ENCODE measurements at regions not wholly inside any gene's neighbourhood (a gene's known extent, or its start where the extent isn't known, plus 50 kb on each side); places are given as distances from the start of the nearest gene placed in this dataset.

DNA sequence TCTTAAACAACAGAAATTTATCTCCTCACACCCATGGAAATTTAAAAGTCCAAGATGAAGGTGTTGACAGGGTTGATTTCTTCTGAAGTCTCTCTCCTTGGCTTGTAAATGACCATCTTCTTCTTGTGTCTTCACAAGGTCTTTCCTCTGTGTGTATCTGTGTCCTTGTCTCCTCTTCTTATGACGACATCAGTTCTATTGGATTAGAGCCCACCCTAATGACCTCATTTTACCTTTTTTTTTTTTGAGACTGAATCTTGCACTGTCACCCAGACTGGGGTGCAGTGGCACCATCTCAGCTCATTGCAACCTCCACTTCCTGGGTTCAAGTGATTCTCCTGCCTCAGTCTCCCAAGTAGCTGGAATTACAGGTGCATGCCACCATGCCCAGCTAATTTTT lies 429.0 kb upstream of the CDH5 start:
- no peak for DNase-seq

DNA sequence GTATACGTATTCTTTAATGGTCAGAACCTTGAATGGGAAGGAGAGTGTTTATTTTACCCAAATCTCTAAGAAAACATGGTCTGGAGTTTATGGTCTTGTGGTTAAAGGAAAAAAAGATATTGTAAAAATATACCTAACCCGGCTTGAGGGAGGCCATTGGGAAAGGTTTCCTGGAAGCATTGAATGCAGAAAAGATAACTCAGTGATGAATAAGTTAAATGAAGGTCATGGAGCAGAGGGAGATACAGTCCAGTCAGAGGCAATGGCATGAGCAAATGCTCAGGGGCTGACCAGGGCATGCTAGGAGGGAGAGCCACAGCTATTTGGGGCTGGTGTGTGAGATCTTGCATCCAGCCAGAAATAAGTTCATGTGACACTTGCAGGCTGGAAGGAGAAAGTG lies 430.4 kb upstream of the CDH5 start:
- DNase-seq: no peak

DNA sequence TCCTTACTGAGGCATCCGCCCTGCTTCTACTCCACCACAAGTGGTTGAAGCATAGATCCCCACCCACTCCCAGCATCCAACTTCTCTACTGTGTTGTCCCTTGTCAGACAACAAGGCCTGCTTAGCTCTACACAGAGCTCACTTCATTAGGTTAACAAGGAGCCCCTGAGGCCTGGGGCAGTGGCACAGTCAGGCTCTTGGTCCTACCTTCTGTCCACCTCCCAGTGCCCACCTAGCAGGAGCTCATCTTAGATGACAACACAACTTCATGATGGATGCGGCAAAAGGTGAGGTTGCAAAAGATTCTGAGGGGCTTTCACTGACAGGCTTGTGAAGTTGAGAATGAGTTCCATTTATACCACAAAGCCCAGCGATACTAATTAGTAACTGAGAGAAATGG lies 432.0 kb upstream of the CDH5 start:
- DNase-seq: no peak

DNA sequence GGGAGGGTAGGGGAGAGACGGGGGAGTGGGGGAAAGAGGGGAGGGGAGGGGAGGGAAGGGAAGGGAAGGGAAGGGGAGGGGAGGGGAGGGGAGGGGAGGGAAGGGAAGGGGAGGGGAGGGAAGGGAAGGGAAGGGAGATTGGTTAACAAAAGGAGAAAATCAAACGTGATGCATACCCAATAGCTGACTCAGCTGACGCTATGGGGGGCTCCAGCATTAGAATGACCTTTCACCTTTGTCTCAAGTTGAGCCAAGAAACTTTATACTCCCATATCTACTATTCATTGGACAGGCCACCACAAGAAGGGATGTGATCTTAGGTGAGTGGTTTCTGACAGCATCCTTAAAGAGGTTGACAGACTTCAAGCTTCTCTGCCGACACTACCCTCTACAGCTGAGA lies 432.8 kb upstream of the CDH5 start:
- no peak for DNase-seq

DNA sequence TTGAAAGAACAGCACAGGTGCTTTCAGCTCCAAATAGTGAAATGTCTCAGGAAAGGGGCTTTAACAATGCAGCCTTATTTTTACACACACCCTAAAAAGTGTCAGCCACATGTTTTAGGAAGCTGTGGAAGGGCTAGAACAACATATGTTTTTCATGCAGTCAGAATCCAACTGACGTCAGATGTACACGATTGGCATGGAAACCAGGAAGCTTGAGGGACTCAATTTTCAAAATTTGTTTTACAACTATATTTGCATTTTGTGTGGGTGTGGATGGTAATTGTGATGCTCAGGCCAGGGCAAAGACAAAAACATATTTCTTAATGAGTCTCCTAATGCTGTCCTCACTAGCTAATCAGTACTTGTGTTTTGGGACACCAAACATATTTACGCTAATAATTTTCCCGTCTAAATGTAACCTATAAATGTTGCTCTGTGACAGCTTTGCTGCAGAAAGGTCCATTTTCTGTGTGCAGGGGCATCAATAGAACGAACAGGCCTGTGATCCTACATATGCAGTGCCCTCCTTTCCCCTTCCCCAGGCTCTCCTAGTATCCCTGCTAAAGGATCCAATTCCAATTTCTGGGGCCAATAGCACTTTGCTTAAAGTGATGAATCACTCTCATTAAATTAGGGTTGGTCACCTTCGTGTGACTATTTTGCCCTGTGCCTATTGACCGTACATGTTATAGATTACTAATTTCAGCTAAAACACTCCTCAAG lies 434.0 kb upstream of the CDH5 start:
- DNase-seq: no peak

DNA sequence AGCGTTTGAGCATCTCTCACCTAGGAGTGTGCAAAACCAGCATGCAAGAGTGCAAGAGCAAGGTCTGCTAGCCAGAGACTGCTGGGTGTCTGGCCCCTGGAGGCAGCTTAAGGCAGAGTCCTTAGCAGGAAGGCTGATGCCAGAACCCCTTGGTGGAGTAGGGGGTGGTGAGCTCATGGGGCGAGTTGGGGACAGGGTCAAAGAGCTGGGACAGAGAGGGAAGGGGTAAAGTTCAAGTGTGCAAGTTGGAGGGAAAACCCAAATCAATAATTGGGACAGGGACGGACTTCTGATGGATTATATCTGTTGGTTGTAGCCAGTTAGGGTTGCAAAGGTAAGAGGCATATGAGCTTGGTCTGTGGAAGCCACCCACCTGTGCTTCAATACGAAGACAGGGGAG lies 443.6 kb upstream of the CDH5 start:
- no peak for DNase-seq

DNA sequence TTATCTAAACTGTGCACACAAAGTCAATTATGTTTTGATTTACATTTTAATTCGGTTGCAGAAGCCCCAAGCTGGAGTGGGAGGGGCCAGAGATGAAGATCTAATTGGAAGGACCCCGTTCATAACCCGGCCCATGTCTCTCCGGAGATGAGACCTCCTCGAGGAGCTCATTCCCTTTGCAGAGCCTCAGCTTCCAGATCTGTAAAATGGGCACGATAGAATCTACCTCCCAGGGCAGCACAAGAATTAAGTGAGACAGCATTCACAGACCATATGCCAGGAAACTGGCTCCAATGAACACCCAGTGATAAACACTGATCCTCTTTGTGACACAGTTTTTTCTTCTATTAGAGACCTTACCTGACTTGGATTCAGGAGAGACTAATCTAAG lies 446.5 kb upstream of the CDH5 start:
- no peak for DNase-seq

DNA sequence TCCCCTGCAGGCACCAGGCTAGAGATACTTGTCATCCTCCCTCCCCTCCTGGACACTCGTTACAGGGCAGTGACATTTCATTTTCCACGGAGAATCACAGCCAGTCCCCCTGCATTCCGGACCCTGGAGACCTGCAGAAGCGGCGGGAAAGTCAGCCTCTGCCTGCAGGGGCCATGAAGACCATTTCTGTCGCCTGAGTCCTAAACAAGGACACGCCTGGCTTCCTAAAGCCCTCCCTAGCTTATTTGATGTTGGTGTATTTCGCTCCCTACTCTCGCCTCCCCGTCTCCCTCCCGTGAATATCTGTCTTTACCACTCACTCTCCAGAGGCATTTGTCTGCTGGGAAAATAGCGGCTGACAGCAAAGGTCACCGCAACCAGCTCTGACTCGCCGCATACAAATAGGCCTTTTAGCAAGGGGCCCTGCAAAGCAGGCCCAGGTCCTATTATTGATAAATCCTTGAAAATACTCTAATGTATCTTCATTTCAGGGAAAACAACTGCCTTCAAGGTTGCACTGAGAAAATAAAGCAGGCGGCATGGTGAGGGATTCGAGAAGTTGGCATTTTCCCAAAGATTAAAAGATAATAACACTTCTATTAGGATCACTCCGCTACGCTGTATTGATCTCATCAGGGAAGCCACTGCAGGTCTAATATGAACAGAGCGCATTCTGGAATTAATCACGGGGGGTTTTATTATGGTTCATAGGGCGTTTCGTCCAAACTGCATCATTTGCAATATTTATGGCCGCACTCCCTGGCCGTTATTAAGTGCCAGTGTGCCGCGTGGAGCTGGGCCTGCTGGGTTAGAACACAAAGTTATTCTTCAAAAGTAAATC lies 447.1 kb upstream of the CDH5 start:
- no peak for DNase-seq

DNA sequence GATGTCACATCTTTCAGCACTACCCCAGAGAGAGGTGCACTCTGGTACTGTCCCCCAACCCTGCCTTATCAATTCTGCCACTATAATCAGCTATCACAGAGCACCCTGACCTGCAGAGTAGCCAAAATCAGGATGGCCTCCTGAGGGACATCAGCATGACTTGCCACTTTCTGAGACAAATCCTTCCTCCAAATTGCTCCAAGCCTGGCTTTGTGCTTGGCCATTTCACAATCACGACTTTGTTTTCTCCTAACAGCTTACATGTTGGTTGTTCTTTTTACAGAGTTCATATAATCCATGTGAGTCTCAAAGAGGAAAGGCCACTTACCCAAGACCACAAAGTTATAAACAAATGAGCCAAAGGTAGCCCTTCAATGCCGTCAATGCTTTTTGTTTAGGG lies 449.0 kb upstream of the CDH5 start:
- no peak for DNase-seq

DNA sequence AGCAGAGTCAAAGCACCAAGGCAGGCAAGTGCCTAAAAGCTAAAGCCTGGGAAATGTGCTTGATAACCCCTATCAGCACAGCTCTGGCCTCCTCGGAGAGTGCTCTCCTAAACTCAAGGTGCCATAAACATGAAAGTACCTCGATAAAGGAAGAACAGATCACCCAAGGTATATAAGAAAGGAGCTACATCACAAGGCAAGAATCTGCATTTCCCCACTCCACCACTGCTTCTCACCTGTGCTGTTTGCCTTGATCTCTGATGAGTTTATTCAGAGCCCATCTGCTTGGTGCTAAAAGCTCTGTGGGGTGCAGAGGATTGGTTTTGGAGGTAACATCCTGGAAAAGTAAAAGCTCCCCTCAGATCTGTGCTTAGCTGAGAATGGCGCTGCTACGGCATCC lies 449.5 kb upstream of the CDH5 start:
- DNase-seq: no peak

DNA sequence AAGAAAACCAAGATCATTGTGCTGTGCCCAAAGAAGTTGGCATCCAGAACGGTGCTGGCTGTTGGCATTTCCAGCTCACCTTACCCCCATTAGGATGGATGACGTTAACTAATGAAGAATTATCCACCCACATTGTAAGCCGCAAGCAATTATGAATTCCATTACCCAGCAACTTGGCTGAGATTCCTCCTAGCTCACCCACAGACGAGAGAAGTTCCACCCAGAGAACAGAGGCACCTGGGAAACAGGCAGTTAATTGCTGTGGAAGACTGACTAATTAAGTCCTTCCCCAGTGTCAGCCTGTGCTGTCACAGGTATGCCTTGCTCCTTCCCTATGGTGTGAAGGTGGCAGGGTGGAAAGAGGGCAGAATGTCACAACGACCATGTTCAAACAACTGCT lies 456.2 kb upstream of the CDH5 start:
- DNase-seq: no peak

DNA sequence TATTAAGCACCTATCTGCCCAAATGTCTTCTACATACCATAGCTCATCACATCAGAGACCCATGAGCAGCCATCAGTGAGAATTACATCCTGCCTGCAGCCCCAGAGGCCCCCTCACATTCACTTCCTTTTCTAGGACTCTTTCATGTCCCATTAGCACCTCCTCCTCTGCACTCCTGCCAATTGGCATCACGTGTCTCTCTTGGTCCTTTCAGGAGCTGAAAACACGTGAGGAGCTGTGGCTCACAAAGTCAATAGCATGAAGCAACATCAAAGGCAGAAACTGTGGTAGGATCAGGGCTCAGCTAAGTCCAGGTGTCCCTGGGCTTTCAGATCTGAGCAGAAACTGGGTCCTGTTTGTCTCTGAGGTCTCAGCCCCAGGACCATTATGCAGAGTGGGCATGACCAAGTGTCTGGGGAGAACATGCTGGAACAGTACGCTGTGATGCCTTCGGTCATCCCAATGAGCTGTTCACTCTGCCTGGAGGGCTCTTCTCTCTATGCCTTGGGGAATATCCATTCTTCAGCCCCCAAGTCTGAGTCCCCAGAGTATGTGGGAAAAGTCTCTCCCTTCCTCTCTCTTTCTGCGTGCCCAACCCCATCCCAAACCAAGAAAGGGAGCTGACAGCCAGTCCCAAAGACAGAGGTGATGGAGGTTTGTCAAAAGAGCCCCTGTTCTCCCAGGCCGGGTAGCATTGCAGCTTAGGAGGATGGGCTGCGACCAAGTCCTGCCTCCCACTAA lies 457.0 kb upstream of the CDH5 start:
- DNase-seq: no peak

DNA sequence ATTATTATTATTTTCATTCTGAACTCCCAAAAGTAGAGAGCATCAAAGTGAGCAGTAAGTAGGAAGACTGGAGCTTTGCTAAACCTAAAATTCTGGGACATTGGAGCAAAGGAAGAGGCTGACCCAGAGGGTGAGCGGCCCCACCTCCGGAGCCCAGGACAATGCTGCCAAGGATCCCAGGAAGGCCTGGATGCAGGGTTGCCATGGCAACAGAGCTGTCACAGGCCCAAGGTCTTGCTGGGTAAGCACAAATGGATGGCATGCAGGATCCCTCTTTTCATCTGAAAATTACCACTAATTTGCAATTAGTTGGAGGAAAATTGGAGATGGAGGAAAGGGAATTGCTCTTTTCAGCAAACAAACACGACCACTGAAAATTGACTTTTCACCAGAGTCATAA lies 457.9 kb upstream of the CDH5 start:
- no peak for DNase-seq

DNA sequence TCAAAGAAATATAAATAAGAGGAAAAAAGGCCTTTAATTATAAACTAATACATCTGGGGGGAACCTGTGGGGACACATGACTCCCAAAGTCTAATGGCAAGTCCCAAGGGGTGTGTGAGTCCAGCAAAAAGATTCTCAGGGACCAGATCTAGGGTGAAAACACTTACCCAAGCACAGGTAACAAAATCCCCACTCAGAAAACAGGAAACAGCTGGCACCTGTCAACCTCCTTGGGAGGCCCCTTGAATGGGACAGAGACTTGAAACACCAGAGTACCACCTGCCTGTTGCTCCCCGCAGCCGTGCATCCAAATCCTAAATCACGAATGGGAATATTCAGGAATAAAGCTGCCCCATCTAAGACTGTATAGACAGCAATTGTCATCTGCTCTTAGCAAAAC lies 461.2 kb upstream of the CDH5 start:
- DNase-seq: no peak

DNA sequence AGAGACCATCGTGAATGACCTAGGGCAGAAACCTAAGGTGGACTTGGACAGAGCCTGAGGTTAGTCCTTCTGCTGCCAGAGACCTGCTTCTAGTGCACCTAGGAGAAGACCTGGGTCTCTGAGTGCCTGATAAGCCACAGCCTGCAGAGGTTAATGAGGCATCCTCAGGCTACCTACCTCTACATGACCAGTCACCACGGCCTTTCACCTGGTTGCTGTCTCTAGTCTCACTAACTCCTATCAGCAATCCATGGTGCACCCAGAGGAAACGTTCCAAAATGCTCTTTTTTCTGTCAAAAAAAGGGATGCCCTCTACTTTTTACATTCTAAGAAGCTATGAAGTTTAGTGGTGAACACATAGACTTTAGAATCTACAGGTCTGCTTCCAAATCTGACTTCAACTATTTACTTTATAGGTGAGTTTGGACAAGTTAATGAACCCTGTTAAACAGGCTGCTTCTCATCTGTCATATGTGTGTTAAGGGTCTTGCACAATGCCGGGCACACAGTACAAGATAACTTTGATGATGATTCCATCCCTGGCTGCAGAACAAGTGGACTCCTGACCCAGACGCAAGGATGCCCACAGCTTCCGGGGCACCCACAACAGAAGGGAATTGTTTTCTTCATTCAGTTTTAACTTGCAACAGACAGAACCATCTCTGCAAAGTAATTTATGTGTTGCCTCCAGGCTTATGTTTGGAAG lies 469.9 kb upstream of the CDH5 start:
- DNase-seq: no peak

DNA sequence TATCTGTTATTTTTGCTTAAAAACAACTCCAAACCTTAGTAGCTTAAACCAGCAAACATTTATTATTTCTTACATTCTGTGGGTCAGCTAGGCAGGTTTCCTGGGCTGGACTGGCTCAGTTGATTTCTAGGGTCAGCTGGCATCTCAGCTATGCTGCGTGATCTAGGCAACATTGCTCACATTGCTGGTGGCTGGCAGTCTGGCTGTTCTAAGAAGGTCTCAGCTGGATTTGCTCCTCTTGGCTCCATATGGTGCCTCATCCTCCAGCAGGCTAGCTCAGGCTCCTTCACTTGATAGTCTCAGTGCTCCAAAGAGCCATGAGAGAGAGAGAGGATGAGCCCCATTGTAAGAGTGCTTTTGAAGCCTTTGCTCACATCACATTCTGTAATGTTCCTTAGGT lies 470.6 kb upstream of the CDH5 start:
- DNase-seq: no peak

DNA sequence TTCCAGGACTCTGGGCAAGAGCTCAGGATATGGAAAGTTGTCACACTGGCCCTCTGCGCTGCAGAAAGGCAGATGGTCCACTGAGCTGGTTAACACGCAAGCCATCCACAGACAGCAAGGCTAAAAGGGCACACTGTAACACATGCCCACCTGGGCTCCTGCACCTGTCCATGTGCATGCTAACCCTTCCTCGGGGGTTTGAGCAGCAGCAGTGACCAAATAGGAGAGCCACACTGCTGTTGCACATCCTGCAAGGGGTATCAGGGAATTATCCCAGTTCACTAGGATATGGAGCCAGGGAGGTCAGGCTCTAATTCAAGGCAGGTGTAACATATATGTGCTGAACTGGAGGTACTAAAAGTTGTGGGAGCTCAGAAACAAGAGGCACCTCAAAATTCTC lies 471.0 kb upstream of the CDH5 start:
- DNase-seq: no peak

DNA sequence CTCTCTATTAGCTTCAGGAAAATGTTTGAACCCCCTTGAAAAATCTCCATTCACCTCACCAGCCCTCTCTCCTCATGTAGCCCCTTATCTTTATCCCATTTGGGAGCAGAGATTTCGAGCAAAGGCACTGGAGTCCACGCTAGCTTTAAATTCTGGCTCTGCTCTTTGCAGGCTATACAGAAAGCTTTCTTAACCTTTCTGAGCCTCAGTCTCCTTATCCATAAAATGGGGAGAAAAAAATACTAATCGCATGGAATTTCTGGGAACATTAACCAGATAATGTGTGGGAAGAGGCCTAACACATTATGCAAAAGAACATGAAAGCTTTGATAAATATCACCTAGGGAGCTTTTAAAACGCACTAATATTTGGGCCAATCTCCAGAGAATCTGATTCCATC lies 476.3 kb upstream of the CDH5 start:
- no peak for DNase-seq

DNA sequence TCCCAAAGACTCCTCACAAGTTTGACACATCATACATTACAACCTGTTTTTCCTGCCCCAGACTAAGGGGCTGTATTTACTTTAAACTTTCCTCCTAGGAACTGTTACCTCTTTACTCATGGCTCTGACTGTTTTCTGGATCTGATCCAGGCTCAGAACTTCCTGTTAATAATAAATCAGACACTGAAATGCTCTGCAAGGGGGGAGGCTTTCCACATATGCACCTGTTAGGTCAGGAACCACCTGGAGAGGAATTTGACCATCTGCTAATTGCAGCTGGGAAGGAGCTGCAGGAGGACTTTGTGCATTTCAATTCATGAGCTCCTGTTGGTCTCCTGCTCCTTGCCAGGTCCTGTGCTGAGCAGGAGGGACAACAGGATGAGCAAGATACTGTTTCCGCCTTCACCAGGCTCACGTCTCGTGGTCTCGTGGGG lies 476.9 kb upstream of the CDH5 start:
- DNase-seq: no peak

DNA sequence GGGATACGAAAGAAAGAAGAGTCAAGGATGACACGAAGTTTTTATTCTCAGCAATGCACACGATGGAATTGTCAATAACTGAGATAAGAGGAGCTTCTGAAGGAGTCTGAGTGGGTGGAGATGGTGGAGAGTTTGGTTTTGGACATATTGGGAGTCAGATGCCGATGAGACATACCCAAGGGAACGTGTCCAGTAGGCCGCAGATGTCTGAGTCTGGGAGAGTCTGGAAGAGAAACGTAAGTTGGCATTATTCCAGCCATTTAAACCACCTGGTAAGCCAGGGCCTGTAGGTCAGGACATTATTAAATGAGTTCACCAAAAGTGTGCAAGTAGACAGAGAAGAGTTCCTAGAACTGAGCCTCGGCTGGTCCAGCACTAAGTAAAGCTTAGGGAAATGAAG lies 478.3 kb upstream of the CDH5 start:
- DNase-seq: no peak

DNA sequence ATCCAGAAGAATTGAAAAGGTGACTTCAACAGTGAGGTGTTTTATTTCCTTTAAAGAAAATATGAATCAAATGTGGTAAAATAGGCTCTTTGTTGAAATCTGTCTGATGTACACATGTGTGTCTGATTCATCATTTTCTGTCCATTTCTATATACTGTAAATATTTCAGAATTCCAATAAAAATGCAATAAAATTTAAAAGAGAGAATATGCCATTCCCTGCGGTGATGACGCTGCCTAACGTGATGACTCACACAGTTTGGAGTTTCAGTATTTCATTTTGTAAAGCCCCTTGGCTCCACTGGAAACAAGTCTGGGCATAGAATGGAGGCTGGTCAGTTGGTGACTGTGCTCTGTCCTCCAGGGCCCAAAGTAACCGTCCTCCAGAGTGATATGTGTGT lies 482.5 kb upstream of the CDH5 start:
- DNase-seq: no peak

DNA sequence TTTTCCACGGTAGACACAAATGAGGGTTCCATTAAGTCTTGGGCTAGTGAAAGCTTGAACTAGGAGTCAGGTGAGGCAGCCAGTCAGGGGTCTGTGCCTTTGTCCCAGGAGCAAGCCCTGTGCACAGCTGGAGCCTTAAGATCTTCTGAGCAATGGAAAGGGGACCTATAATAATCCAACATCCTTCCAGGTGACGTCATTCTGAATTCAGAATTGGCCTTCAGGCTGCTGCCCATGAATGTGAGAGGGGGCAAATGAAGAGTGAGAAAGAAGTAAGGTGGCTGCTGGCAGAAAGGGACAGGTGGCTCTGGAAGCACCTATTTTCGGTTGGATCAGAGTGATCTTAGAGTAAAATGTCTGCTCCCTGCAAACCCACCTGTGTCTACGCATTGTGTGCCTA lies 488.1 kb upstream of the CDH5 start:
- no peak for DNase-seq

DNA sequence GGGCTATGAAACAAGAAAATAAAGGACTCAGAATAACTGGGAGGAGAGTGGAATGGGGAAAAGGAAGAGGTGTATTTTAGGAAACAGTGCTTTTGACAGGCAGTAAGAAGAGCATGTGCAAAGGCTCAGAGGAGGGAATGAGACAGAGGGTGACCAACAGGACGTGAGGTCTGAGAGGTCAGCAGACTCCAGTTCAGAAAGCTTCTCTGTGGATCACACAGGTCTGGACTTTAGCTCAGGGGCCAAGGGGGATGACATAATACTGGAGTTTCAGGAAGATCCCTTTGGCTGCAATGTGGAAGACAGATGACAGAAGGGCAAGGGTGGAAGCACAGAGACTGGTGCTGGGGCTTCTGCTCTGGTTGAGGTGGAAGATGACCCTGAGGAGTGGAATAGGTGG lies 489.9 kb upstream of the CDH5 start:
- DNase-seq: no peak

DNA sequence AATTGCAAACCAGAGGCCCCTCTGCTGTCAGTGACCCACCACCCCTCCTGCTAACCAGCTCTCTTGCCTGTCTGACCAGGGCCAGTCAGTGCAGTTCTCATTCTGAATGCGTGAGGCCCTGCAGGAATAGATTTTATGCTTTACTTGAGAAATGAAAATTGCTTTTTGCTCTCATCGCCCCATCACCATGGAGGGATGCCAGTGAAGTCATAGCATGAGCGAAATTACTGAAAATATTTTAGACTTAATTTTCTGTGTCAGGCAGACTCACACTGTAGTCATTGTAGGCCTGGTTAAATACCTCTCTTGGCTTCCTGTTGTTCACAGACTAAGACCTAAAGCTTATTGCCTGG lies 490.5 kb upstream of the CDH5 start:
- no peak for DNase-seq

Data from SIG-M5 (cell line).